Panc1 (cell line): ENCODE measurements at regions not wholly inside any gene's neighbourhood (a gene's known extent, or its start where the extent isn't known, plus 50 kb on each side); places are given as distances from the start of the nearest gene placed in this dataset.

Experiments
- ATAC-seq: fragments of 200-7000 bp; cut with Tn5 transposase; 2 replicates; pipeline ENCODE4 v1.9.1; 2020; ENCODE audit warnings: mild to moderate bottlenecking, moderate library complexity
- BruUV-seq: library from RNA; stranded (reverse); fragments of 400-500 nt; replicated peaks from 2 replicates; lab custom pipeline; 2021; lab: Mats Ljungman, UMichigan
- CTCF ChIA-PET: fragments of 300-600 bp; sonication (Branson Sonifier 250); formaldehyde crosslinking; loops from one replicate; lab custom pipeline; 2022; ENCODE audit warnings: antibody characterized with exemption; lab: Charles Lee
- POLR2A ChIA-PET: fragments of 300-600 bp; sonication (Branson Sonifier 250); formaldehyde crosslinking; loops from one replicate; lab custom pipeline; 2022; ENCODE audit warnings: antibody characterized with exemption; lab: Charles Lee
- DNase-seq: peaks from one replicate; pipeline ENCODE4 v3.0.0-alpha.2; 2010; ENCODE audit warnings: low read depth, low spot score
- H3K27ac ChIP-seq: 2 replicates; pipeline ENCODE4 v1.5.1; 2011; ENCODE audit warnings: mild to moderate bottlenecking, low read length, inconsistent platforms
- H3K27me3 ChIP-seq: fragments of 200-500 bp; sonication (Bioruptor generic); 2 replicates; pipeline ENCODE4 v1.6.0; 2014; ENCODE audit warnings: low read length, inconsistent platforms; ENCODE audit not compliant: control insufficient read depth, insufficient read depth
- H3K36me3 ChIP-seq: fragments of 200-500 bp; sonication (Bioruptor generic); 2 replicates; pipeline ENCODE4 v1.5.1; 2014; ENCODE audit warnings: inconsistent platforms, mild to moderate bottlenecking, low read length, moderate library complexity; ENCODE audit not compliant: control insufficient read depth, insufficient read depth
- H3K4me1 ChIP-seq: 2 replicates; pipeline ENCODE4 v1.5.1; 2011; ENCODE audit warnings: inconsistent platforms, mild to moderate bottlenecking, low read length, moderate library complexity; ENCODE audit not compliant: control insufficient read depth, insufficient read depth
- H3K4me3 ChIP-seq, 2 experiments: 2 replicates each; pipeline ENCODE4 v1.5.1; 2011 to 2012; ENCODE audit warnings: low read depth in 2 of 2, low read length in 2 of 2, mild to moderate bottlenecking in 2 of 2, inconsistent platforms in 1 of 2, moderate library complexity in 1 of 2
- H3K9me3 ChIP-seq: fragments of 200-500 bp; sonication (Bioruptor generic); 2 replicates; pipeline ENCODE4 v1.5.1; 2014; ENCODE audit warnings: low read depth, mild to moderate bottlenecking, inconsistent platforms, low read length, moderate library complexity; ENCODE audit not compliant: control insufficient read depth, insufficient read depth
- POLR2AphosphoS5 ChIP-seq: IDR thresholded peaks from 2 replicates; pipeline ENCODE4 v1.6.1; 2012; ENCODE audit warnings: mild to moderate bottlenecking, low read depth, low read length, moderate library complexity
- SIN3A ChIP-seq: IDR thresholded peaks from 2 replicates; pipeline ENCODE4 v1.6.1; 2012; ENCODE audit warnings: low read depth, mild to moderate bottlenecking, low read length, moderate library complexity, borderline replicate concordance; ENCODE audit not compliant: insufficient read depth
- TCF7L2 ChIP-seq: IDR thresholded peaks from 2 replicates; pipeline ENCODE4 v1.6.1; 2011; ENCODE audit warnings: mild to moderate bottlenecking, low read depth, low read length, inconsistent platforms
- in situ Hi-C: cut with HindIII; loops from 2 replicates; pipeline ENCODE4 v1.10.0; 2016; ENCODE audit warnings: low sequenced_read_pairs, low pct_unique_long_range_greater_than_20kb
- intact Hi-C: fragments of 100-400 bp; cut with micrococcal nuclease; formaldehyde crosslinking; loops from one replicate; pipeline ENCODE4 v1.10.0; 2022; ENCODE audit not compliant: unreplicated experiment
- TF ChIP-seq, protein P1 (sequence below): fragments of 450-650 bp; IDR thresholded peaks from 2 replicates; pipeline ENCODE4 v1.5.1; 2017; ENCODE audit warnings: mild to moderate bottlenecking
- TF ChIP-seq, protein P2 (sequence below), 2 experiments: IDR thresholded peaks; 2 replicates each; pipeline ENCODE4 v1.6.1; 2011 to 2012; ENCODE audit warnings: low read depth in 2 of 2, control low read depth in 1 of 2, low read length in 1 of 2, mild to moderate bottlenecking in 1 of 2, moderate library complexity in 1 of 2; ENCODE audit not compliant: insufficient read depth in 1 of 2

DNA sequence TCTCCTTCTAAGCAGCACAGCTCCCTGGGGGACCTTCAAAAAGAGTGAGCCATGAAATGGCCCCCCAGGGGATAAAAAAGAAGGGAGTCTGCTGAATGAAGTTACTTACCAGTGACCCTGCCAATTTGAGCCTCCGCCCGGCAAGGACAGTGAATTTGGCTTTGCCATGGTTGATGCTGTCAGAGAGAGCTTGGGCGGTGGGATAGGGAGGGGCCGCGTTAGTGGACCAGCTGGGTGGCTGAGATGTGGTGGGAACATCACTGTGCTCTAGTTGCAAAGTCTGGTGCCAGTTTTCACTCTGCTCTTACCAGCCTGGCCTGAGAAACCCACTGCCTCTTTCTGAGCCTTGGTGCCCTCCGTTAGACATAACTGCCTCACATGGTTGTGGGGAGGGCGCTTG lies 114.6 kb downstream of the MRM1 start:
- no peak for ATAC-seq
- intact Hi-C loops: no loop called here
- CTCF ChIA-PET: no interaction called here

DNA sequence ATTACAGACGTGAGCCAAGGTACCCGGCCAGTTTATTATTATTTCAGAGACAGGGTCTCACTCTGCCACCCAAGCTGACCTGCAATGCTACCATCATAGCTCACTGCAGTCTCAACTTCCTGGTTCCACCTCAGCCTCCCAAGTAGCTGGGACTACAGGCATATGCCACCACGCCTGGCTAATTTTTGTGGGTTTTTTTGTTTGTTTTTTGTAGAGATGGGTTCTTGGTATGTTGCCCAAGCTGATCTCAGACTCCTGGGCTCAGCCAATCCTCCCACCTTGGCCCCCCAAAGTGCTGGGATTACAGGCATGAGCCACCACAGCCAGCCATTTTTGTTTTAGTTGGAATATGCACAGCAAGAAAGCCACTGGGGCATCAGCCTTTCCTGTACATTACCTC lies 115.7 kb downstream of the MRM1 start:
- DNase-seq (no peak), ATAC-seq (no peak)
- Histone ChIP-seq H3K27me3 (no peaks in the 10 kb centered on the region), H3K9me3 (no peaks in the 10 kb centered on the region), H3K4me3 (no peak overlapping the region), H3K4me1 (peaks cover 4% of the 10 kb centered on the region), H3K27ac (no peak overlapping the region), H3K36me3 (no peaks in the 10 kb centered on the region)
- BruUV-seq: no TSS peak
- intact Hi-C loops (no loop called here), in situ Hi-C loops (no loop called here)
- ChIA-PET CTCF (no interaction called here), POLR2A (no interaction called here)
- TF ChIP-seq TCF7L2 (no peak), SIN3A (no peak), POLR2AphosphoS5 (no peak)
- TF ChIP-seq, protein P1, sequence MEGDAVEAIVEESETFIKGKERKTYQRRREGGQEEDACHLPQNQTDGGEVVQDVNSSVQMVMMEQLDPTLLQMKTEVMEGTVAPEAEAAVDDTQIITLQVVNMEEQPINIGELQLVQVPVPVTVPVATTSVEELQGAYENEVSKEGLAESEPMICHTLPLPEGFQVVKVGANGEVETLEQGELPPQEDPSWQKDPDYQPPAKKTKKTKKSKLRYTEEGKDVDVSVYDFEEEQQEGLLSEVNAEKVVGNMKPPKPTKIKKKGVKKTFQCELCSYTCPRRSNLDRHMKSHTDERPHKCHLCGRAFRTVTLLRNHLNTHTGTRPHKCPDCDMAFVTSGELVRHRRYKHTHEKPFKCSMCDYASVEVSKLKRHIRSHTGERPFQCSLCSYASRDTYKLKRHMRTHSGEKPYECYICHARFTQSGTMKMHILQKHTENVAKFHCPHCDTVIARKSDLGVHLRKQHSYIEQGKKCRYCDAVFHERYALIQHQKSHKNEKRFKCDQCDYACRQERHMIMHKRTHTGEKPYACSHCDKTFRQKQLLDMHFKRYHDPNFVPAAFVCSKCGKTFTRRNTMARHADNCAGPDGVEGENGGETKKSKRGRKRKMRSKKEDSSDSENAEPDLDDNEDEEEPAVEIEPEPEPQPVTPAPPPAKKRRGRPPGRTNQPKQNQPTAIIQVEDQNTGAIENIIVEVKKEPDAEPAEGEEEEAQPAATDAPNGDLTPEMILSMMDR: no peak
- TF ChIP-seq, protein P2, sequence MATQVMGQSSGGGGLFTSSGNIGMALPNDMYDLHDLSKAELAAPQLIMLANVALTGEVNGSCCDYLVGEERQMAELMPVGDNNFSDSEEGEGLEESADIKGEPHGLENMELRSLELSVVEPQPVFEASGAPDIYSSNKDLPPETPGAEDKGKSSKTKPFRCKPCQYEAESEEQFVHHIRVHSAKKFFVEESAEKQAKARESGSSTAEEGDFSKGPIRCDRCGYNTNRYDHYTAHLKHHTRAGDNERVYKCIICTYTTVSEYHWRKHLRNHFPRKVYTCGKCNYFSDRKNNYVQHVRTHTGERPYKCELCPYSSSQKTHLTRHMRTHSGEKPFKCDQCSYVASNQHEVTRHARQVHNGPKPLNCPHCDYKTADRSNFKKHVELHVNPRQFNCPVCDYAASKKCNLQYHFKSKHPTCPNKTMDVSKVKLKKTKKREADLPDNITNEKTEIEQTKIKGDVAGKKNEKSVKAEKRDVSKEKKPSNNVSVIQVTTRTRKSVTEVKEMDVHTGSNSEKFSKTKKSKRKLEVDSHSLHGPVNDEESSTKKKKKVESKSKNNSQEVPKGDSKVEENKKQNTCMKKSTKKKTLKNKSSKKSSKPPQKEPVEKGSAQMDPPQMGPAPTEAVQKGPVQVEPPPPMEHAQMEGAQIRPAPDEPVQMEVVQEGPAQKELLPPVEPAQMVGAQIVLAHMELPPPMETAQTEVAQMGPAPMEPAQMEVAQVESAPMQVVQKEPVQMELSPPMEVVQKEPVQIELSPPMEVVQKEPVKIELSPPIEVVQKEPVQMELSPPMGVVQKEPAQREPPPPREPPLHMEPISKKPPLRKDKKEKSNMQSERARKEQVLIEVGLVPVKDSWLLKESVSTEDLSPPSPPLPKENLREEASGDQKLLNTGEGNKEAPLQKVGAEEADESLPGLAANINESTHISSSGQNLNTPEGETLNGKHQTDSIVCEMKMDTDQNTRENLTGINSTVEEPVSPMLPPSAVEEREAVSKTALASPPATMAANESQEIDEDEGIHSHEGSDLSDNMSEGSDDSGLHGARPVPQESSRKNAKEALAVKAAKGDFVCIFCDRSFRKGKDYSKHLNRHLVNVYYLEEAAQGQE (IDR thresholded peaks at IDR 0.05; ENCODE audit: insufficient read depth in 1 of 2, low read depth in 2 of 2, low read length in 1 of 2): no peak

More for the DNA sequence above, 114.6 kb downstream of the MRM1 start:
- in situ Hi-C loops: no loop called here
- H3K27ac ChIP-seq: no peak overlapping the region
- no peak for DNase-seq
- no peaks in the 10 kb centered on the region for H3K9me3 ChIP-seq
- H3K36me3 ChIP-seq: no peaks in the 10 kb centered on the region
- no TSS peak for BruUV-seq
- no peaks in the 10 kb centered on the region for H3K27me3 ChIP-seq
- no peak overlapping the region for H3K4me3 ChIP-seq
- H3K4me1 ChIP-seq: no peaks in the 10 kb centered on the region
- POLR2A ChIA-PET: no interaction called here
- no peak for TF ChIP-seq SIN3A
- TF ChIP-seq, protein P2 (IDR thresholded peaks at IDR 0.05; ENCODE audit: insufficient read depth in 1 of 2, low read depth in 2 of 2, low read length in 1 of 2): no peak
- no peak for TF ChIP-seq POLR2AphosphoS5
- TF ChIP-seq, protein P1: no peak
- no peak for TF ChIP-seq TCF7L2
